Trophoblast cell (in vitro differentiated cells and primary cell): ENCODE measurements at regions not wholly inside any gene's neighbourhood (a gene's known extent, or its start where the extent isn't known, plus 50 kb on each side); places are given as distances from the start of the nearest gene placed in this dataset.

ENCODE experiments used
- DNase-seq, 2 donors: peaks; one replicate each; pipeline ENCODE4 v3.0.0-alpha.2; 2016
- H2AFZ ChIP-seq: 2 replicates; pipeline ENCODE4 v1.6.1; 2013; ENCODE audit warnings: low read length, moderate library complexity, mild to moderate bottlenecking; ENCODE audit not compliant: insufficient read depth, poor library complexity
- H2AK5ac ChIP-seq: 2 replicates; pipeline ENCODE4 v1.6.1; 2013; ENCODE audit warnings: mild to moderate bottlenecking, low read length
- H2BK120ac ChIP-seq: 2 replicates; pipeline ENCODE4 v1.6.1; 2013; ENCODE audit warnings: low read length, mild to moderate bottlenecking, moderate library complexity; ENCODE audit not compliant: insufficient read depth, poor library complexity
- H2BK12ac ChIP-seq: 2 replicates; pipeline ENCODE4 v1.6.1; 2013; ENCODE audit warnings: mild to moderate bottlenecking, low read length, moderate library complexity
- H2BK5ac ChIP-seq: 2 replicates; pipeline ENCODE4 v1.6.1; 2013; ENCODE audit warnings: low read length, low read depth, moderate library complexity, mild to moderate bottlenecking; ENCODE audit not compliant: poor library complexity
- H3K14ac ChIP-seq: 2 replicates; pipeline ENCODE4 v1.6.1; 2013; ENCODE audit warnings: mild to moderate bottlenecking, low read length
- H3K18ac ChIP-seq: 2 replicates; pipeline ENCODE4 v1.6.1; 2013; ENCODE audit warnings: mild to moderate bottlenecking, low read length
- H3K23ac ChIP-seq: 2 replicates; pipeline ENCODE4 v1.6.1; 2013; ENCODE audit warnings: low read length
- H3K27ac ChIP-seq: 2 replicates; pipeline ENCODE4 v1.5.1; 2013; ENCODE audit warnings: low read depth, mild to moderate bottlenecking, inconsistent platforms, low read length, moderate library complexity
- H3K27me3 ChIP-seq: 2 replicates; pipeline ENCODE4 v1.6.1; 2013; ENCODE audit warnings: inconsistent platforms, mild to moderate bottlenecking, low read length, moderate library complexity; ENCODE audit not compliant: insufficient read depth
- H3K36me3 ChIP-seq, 2 experiments: 1 replicate in 1 of 2; 2 replicates in 1 of 2; pipeline ENCODE4 v1.6.1; 2013; ENCODE audit warnings: low read length in 2 of 2, mild to moderate bottlenecking in 2 of 2, moderate library complexity in 1 of 2; ENCODE audit not compliant: insufficient read depth in 2 of 2, control insufficient read depth in 1 of 2
- H3K4ac ChIP-seq: 2 replicates; pipeline ENCODE4 v1.6.1; 2013; ENCODE audit warnings: low read depth, mild to moderate bottlenecking, low read length, moderate library complexity
- H3K4me1 ChIP-seq, 2 experiments: 1 replicate in 1 of 2; 2 replicates in 1 of 2; pipeline ENCODE4 v1.6.1; 2013; ENCODE audit warnings: low read length in 2 of 2, mild to moderate bottlenecking in 2 of 2, moderate library complexity in 1 of 2; ENCODE audit not compliant: insufficient read depth in 2 of 2, control insufficient read depth in 1 of 2
- H3K4me2 ChIP-seq: 2 replicates; pipeline ENCODE4 v1.6.1; 2013; ENCODE audit warnings: inconsistent platforms, mild to moderate bottlenecking, low read length, moderate library complexity
- H3K4me3 ChIP-seq: 2 replicates; pipeline ENCODE4 v1.5.1; 2013; ENCODE audit warnings: mild to moderate bottlenecking, low read depth, low read length, inconsistent platforms
- H3K79me1 ChIP-seq: one replicate; pipeline ENCODE4 v1.6.1; 2013; ENCODE audit warnings: low read length
- H3K79me2 ChIP-seq: 2 replicates; pipeline ENCODE4 v1.6.1; 2013; ENCODE audit warnings: low read length, mild to moderate bottlenecking; ENCODE audit not compliant: control insufficient read depth, insufficient read depth, poor library complexity
- H3K9ac ChIP-seq: 2 replicates; pipeline ENCODE4 v1.6.1; 2013; ENCODE audit warnings: mild to moderate bottlenecking, low read length
- H3K9me3 ChIP-seq: 2 replicates; pipeline ENCODE4 v1.6.1; 2013; ENCODE audit warnings: low read depth, mild to moderate bottlenecking, control low read depth, inconsistent platforms, low read length; ENCODE audit not compliant: insufficient read depth
- H4K12ac ChIP-seq: 2 replicates; pipeline ENCODE4 v1.6.1; 2013; ENCODE audit warnings: low read depth, mild to moderate bottlenecking, low read length, moderate library complexity
- H4K8ac ChIP-seq: 2 replicates; pipeline ENCODE4 v1.6.1; 2013; ENCODE audit warnings: low read depth, mild to moderate bottlenecking, low read length, moderate library complexity
- H4K91ac ChIP-seq: one replicate; pipeline ENCODE4 v1.6.1; 2013; ENCODE audit warnings: low read depth, mild to moderate bottlenecking, low read length, moderate library complexity
- WGBS: extraction: QIAGEN DNeasy Blood & Tissue Kit; methylation state at CpG from one replicate; pipeline ENCODE4 v1.1.7; 2013; ENCODE audit warnings: missing lambda C conversion rate; ENCODE audit not compliant: insufficient read length, insufficient coverage; ENCODE audit errors: extremely low coverage; 5-methylcytosine and 5-hydroxymethylcytosine counted together

DNA sequence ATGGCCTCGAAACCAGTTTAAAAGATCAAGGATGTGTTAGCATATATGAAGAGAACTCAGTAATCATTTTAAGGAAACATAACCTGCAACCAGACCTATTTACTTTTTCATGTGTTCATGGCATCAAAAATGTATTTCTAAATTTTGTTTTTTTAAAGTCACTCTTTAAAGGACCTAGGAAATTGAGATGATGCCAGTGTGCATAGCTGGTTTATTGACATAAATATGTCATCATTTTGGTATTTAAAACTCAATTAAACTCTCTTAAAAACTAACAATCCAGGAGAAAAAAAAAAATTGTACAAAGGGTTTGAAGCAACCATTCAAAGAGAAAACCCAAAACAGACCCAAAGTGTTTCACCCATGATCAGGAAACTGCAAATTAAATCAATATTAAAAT is 198.9 kb upstream of the RND3 start:
- no peak overlapping the region for H3K27ac ChIP-seq
- no peaks in the 10 kb centered on the region for H3K27me3 ChIP-seq
- no peak overlapping the region for H2AK5ac ChIP-seq
- H3K18ac ChIP-seq, result no peak overlapping the region
- H3K4ac ChIP-seq, result no peak overlapping the region
- H2BK120ac ChIP-seq, result no peak overlapping the region
- no peak overlapping the region for H2AFZ ChIP-seq
- H3K9ac ChIP-seq, result no peak overlapping the region
- H4K12ac ChIP-seq, result no peak overlapping the region
- no peak overlapping the region for H3K23ac ChIP-seq
- H3K79me1 ChIP-seq, result no peaks in the 10 kb centered on the region
- no peaks in the 10 kb centered on the region for H3K9me3 ChIP-seq
- H3K79me2 ChIP-seq, result no peaks in the 10 kb centered on the region
- no peak overlapping the region for H4K91ac ChIP-seq
- no peak overlapping the region for H3K14ac ChIP-seq
- WGBS, result no CpG with 5 or more reads among the region's 1 CpG
- H4K8ac ChIP-seq, result no peak overlapping the region
- H3K4me3 ChIP-seq, result no peak overlapping the region
- H3K36me3 ChIP-seq, result no peaks in the 10 kb centered on the region
- no peak for DNase-seq
- H3K4me2 ChIP-seq, result no peak overlapping the region
- no peak overlapping the region for H2BK5ac ChIP-seq
- no peak overlapping the region for H2BK12ac ChIP-seq
- no peaks in the 10 kb centered on the region for H3K4me1 ChIP-seq

DNA sequence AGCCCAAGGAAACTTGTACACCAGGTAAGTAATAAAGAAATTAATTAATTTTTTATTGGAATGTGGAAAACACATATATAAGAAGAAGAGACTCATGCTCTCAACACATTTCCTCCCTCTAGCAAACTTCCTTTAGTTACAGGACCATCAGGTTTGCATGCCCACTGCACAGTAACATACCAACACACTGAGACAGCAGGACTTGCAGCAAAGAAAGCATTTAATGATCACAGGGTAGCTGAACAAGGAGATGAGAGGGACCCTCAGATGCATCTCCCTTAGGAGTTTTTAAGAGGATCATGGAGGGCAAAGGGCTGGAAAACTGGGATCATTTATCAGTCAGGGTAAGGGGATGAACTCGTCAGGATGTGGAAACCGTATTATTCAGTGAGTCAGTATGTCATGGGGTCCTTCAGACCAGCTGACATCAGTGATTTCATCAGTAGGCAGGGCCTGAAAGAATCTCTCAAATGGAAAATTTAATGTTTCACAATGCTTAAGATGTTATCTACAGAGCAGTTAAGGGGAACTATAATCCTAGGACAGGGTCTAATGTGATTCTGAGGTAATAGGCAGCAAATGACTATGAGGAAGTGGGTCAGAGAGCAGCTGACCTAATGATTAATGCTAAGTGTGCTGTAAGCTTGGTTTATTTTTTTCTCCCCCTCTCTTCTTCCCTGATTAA is 193.8 kb upstream of the RND3 start:
- Histone ChIP-seq H3K4ac (no peak overlapping the region), H4K8ac (no peak overlapping the region), H2BK5ac (no peak overlapping the region), H3K4me1 (peaks cover 0 to 3% of the 10 kb centered on the region in 2 experiments), H3K79me1 (no peaks in the 10 kb centered on the region), H3K23ac (no peak overlapping the region), H3K14ac (no peak overlapping the region), H2AK5ac (no peak overlapping the region), H3K36me3 (no peaks in the 10 kb centered on the region), H3K9me3 (no peaks in the 10 kb centered on the region), H2BK120ac (no peak overlapping the region), H3K27me3 (no peaks in the 10 kb centered on the region), H3K9ac (no peak overlapping the region), H4K91ac (no peak overlapping the region), H3K27ac (no peak overlapping the region), H2BK12ac (no peak overlapping the region), H3K4me3 (no peak overlapping the region), H2AFZ (no peak overlapping the region), H3K4me2 (no peak overlapping the region), H3K18ac (no peak overlapping the region), H4K12ac (no peak overlapping the region), H3K79me2 (no peaks in the 10 kb centered on the region)
- no CpG with 5 or more reads among the region's 2 CpGs for WGBS
- DNase-seq, result peak; percentile 33 to 92

DNA sequence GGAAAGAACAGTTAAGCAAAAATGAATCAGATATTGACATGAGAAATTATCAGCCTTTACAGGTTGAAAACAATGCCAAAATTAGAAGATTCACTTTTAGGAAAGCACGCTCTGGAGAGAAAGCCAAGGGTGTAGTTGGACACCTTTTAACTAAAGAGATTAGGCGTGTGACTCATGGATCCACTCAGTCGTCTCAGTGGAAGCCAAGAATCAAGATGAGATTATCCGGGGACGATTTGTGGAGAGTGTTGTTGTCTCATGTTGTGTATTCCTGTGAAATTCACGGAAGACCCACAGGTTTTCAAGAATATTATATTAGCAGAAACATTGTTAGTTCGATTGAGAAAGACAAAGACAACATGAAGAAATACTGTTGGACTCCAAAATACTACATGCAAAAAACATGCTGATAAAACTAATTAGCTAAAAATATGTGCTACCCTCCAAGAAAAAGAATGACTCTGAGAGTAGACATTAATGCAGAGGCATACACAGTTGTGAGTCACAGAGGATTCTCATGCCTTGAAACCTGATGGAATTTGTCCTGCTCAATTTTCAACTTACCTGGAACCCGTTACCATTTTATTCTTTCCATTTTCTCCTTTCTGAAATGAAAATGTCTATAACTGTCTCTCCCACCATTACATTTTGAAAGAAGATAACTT is 192.1 kb upstream of the RND3 start:
- Histone ChIP-seq H3K36me3 (no peaks in the 10 kb centered on the region), H3K4ac (no peak overlapping the region), H2BK120ac (no peak overlapping the region), H3K23ac (no peak overlapping the region), H3K79me1 (no peaks in the 10 kb centered on the region), H4K91ac (no peak overlapping the region), H4K8ac (no peak overlapping the region), H3K9me3 (no peaks in the 10 kb centered on the region), H3K9ac (no peak overlapping the region), H4K12ac (no peak overlapping the region), H2AK5ac (no peak overlapping the region), H3K27me3 (no peaks in the 10 kb centered on the region), H3K79me2 (no peaks in the 10 kb centered on the region), H3K4me1 (peaks cover 0 to 3% of the 10 kb centered on the region in 2 experiments), H3K14ac (no peak overlapping the region), H3K27ac (no peak overlapping the region), H3K18ac (no peak overlapping the region), H2AFZ (no peak overlapping the region), H2BK5ac (no peak overlapping the region), H3K4me3 (no peak overlapping the region), H3K4me2 (no peak overlapping the region), H2BK12ac (no peak overlapping the region)
- peak; percentile 35 to 81 for DNase-seq
- no CpG with 5 or more reads among the region's 8 CpGs for WGBS

DNA sequence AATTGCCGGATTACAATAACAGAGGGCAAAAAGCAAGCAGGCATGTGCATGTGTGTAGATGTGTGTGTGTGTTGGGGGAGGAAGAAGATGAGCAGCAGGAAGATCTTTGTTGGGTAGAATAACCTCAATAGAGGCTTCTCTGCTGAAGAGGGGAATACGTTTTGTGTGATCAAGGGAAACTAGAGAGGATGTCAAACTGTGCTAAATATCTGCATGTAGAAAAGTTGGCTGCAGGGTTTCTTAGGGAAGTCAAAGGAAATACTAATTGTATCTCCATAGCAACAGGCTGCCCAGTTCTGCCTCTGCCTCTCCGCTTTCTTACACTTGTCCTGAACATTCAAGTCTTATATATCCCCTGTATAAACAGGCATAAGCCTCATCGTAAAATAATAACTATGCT is 190.1 kb upstream of the RND3 start:
- H3K4me3 ChIP-seq, result no peak overlapping the region
- H3K23ac ChIP-seq, result no peak overlapping the region

More for the DNA sequence above, 190.1 kb upstream of the RND3 start:
- no CpG with 5 or more reads among the region's 4 CpGs for WGBS
- no peak overlapping the region for H3K27ac ChIP-seq
- no peak overlapping the region for H4K91ac ChIP-seq
- no peaks in the 10 kb centered on the region for H3K27me3 ChIP-seq
- no peak overlapping the region for H3K4me2 ChIP-seq
- no peaks in the 10 kb centered on the region for H3K9me3 ChIP-seq
- no peaks in the 10 kb centered on the region for H3K79me1 ChIP-seq
- H3K4me1 ChIP-seq, result peaks cover 0 to 3% of the 10 kb centered on the region in 2 experiments
- H4K8ac ChIP-seq, result no peak overlapping the region
- H3K36me3 ChIP-seq, result no peaks in the 10 kb centered on the region
- no peak overlapping the region for H2BK12ac ChIP-seq
- H3K4ac ChIP-seq, result no peak overlapping the region
- H4K12ac ChIP-seq, result no peak overlapping the region
- H2AK5ac ChIP-seq, result no peak overlapping the region
- no peak overlapping the region for H3K9ac ChIP-seq
- no peak overlapping the region for H2AFZ ChIP-seq
- H3K14ac ChIP-seq, result no peak overlapping the region
- no peak for DNase-seq
- H2BK5ac ChIP-seq, result no peak overlapping the region
- H2BK120ac ChIP-seq, result no peak overlapping the region
- H3K18ac ChIP-seq, result no peak overlapping the region
- no peaks in the 10 kb centered on the region for H3K79me2 ChIP-seq
